Hematopoietic multipotent progenitor cell treated with erythropoietin and hydrocortisone succinate and interleukin-3 and kit ligand, for 8 days (in vitro differentiated cells): ENCODE measurements at regions not wholly inside any gene's neighbourhood (a gene's known extent, or its start where the extent isn't known, plus 50 kb on each side); places are given as distances from the start of the nearest gene placed in this dataset.
A peak's percentile ranks its signal among the peaks of the same experiment; 100 is the strongest.
"Not testable (repeated sequence)": the region's sequence is repeated elsewhere in the genome, so short reads cannot be mapped to it uniquely, and the experiment has no call there.

Experiments
- DNase-seq: peaks from one replicate; pipeline ENCODE4 v3.0.0-alpha.2; 2015

- DNase-seq, result no peak
Observed at GRCh38 chr14:105882626-105883025, 356.2 kb downstream of the TMEM121 start.

- no peak for DNase-seq
Observed at GRCh38 chr14:105883066-105884005, 357.0 kb downstream of the TMEM121 start.

- DNase-seq, result not testable (repeated sequence)
Observed at GRCh38 chr14:105884192-105884807, 357.9 kb downstream of the TMEM121 start.

GRCh38 chr14:105884808-105885281 lies 358.5 kb downstream of the TMEM121 start:
- no peak for DNase-seq

- DNase-seq, result no peak
Observed at GRCh38 chr14:105885561-105886320, 359.4 kb downstream of the TMEM121 start.

GRCh38 chr14:105886791-105887191 lies 360.4 kb downstream of the TMEM121 start:
- not testable (repeated sequence) for DNase-seq

GRCh38 chr14:105887692-105888091 lies 361.3 kb downstream of the TMEM121 start:
- DNase-seq, result no peak

GRCh38 chr14:105888151-105888550 lies 361.8 kb downstream of the TMEM121 start:
- no peak for DNase-seq

GRCh38 chr14:105888784-105889665 lies 362.6 kb downstream of the TMEM121 start:
- no peak for DNase-seq

- DNase-seq, result peak; percentile 91
Observed at GRCh38 chr14:105889666-105890473, 363.5 kb downstream of the TMEM121 start.

GRCh38 chr14:105890474-105891220 lies 364.3 kb downstream of the TMEM121 start:
- DNase-seq, result no peak

- no peak for DNase-seq
Observed at GRCh38 chr14:105891221-105891602, 364.8 kb downstream of the TMEM121 start.

- no peak for DNase-seq
Observed at GRCh38 chr14:105891631-105892452, 365.5 kb downstream of the TMEM121 start.

- DNase-seq, result not testable (repeated sequence)
Observed at GRCh38 chr14:105892453-105893441, 366.4 kb downstream of the TMEM121 start.

GRCh38 chr14:105893686-105894085 lies 367.3 kb downstream of the TMEM121 start:
- not testable (repeated sequence) for DNase-seq

- DNase-seq, result no peak
Observed at GRCh38 chr14:105894125-105894977, 368.0 kb downstream of the TMEM121 start.
